ACC112 (cell line): ENCODE measurements at regions not wholly inside any gene's neighbourhood (a gene's known extent, or its start where the extent isn't known, plus 50 kb on each side); places are given as distances from the start of the nearest gene placed in this dataset.

Source experiments
- H2AFZ ChIP-seq: fragments of 200-600 bp; sonication (generic); one replicate; pipeline ENCODE4 v1.6.0; 2017; ENCODE audit warnings: antibody characterized with exemption, low read length; ENCODE audit not compliant: unreplicated experiment
- H3K27ac ChIP-seq: fragments of 200-600 bp; sonication (generic); 2 replicates; pipeline ENCODE4 v1.5.1; 2014; ENCODE audit warnings: low read depth, mild to moderate bottlenecking, antibody characterized with exemption, low read length, moderate library complexity
- H3K27me3 ChIP-seq: fragments of 200-600 bp; sonication (generic); 2 replicates; pipeline ENCODE4 v1.6.1; 2014; ENCODE audit warnings: mild to moderate bottlenecking, antibody characterized with exemption, low read length, moderate library complexity, mixed read lengths; ENCODE audit not compliant: insufficient read depth
- H3K36me3 ChIP-seq: fragments of 200-600 bp; sonication (generic); 2 replicates; pipeline ENCODE4 v1.6.1; 2016; ENCODE audit warnings: mild to moderate bottlenecking, antibody characterized with exemption, low read length, moderate library complexity, mixed read lengths; ENCODE audit not compliant: insufficient read depth
- H3K4me1 ChIP-seq: fragments of 200-600 bp; sonication (generic); one replicate; pipeline ENCODE4 v1.6.1; 2016; ENCODE audit warnings: low read length, mixed read lengths; ENCODE audit not compliant: insufficient read depth, unreplicated experiment, control insufficient read depth
- H3K4me3 ChIP-seq: fragments of 200-600 bp; sonication (generic); 2 replicates; pipeline ENCODE4 v1.5.1; 2014; ENCODE audit warnings: mild to moderate bottlenecking, low read depth, low read length
- H3K79me2 ChIP-seq: fragments of 200-600 bp; sonication (generic); one replicate; pipeline ENCODE4 v1.6.0; 2016; ENCODE audit warnings: low read length; ENCODE audit not compliant: control insufficient read depth, unreplicated experiment, insufficient read depth

GRCh38 chr2:217387776-217388387 is 528.0 kb upstream of the TNP1 start:
- Histone ChIP-seq H2AFZ (no peak overlapping the region), H3K27ac (no peak overlapping the region), H3K27me3 (peaks cover 18% of the 10 kb centered on the region), H3K4me1 (no peaks in the 10 kb centered on the region), H3K79me2 (no peaks in the 10 kb centered on the region), H3K36me3 (no peaks in the 10 kb centered on the region), H3K4me3 (no peak overlapping the region)

GRCh38 chr2:217386041-217386440 is 526.2 kb upstream of the TNP1 start:
- H3K36me3 ChIP-seq, result no peaks in the 10 kb centered on the region
- H3K4me1 ChIP-seq, result no peaks in the 10 kb centered on the region
- H3K4me3 ChIP-seq, result no peak overlapping the region
- no peak overlapping the region for H3K27ac ChIP-seq
- no peak overlapping the region for H2AFZ ChIP-seq
- H3K79me2 ChIP-seq, result no peaks in the 10 kb centered on the region
- H3K27me3 ChIP-seq, result peaks cover 18% of the 10 kb centered on the region

- H3K4me1 ChIP-seq, result no peaks in the 10 kb centered on the region
- no peak overlapping the region for H3K4me3 ChIP-seq
- H3K36me3 ChIP-seq, result no peaks in the 10 kb centered on the region
- no peak overlapping the region for H2AFZ ChIP-seq
- no peaks in the 10 kb centered on the region for H3K79me2 ChIP-seq
- no peak overlapping the region for H3K27ac ChIP-seq
- H3K27me3 ChIP-seq, result peaks cover 18% of the 10 kb centered on the region
Measured at GRCh38 chr2:217383620-217384019, 523.8 kb upstream of the TNP1 start.

GRCh38 chr2:217382794-217383193 is 522.9 kb upstream of the TNP1 start:
- peaks cover 18% of the 10 kb centered on the region for H3K27me3 ChIP-seq
- no peak overlapping the region for H2AFZ ChIP-seq
- no peak overlapping the region for H3K27ac ChIP-seq
- H3K4me3 ChIP-seq, result no peak overlapping the region
- H3K4me1 ChIP-seq, result no peaks in the 10 kb centered on the region
- no peaks in the 10 kb centered on the region for H3K79me2 ChIP-seq
- no peaks in the 10 kb centered on the region for H3K36me3 ChIP-seq

GRCh38 chr2:217379807-217380206 is 519.9 kb upstream of the TNP1 start:
- Histone ChIP-seq H2AFZ (no peak overlapping the region), H3K4me3 (no peak overlapping the region), H3K79me2 (no peaks in the 10 kb centered on the region)

GRCh38 chr2:217372794-217373193 is 512.9 kb upstream of the TNP1 start:
- no peak overlapping the region for H3K27ac ChIP-seq
- H3K36me3 ChIP-seq, result no peaks in the 10 kb centered on the region
- H3K4me3 ChIP-seq, result no peak overlapping the region
- H3K79me2 ChIP-seq, result no peaks in the 10 kb centered on the region
- no peaks in the 10 kb centered on the region for H3K4me1 ChIP-seq
- H2AFZ ChIP-seq, result no peak overlapping the region
- H3K27me3 ChIP-seq, result 0 out of 2 replicates have a peak, but pooled peaks cover 2% of the 10 kb centered on the region

More at GRCh38 chr2:217379807-217380206, 519.9 kb upstream of the TNP1 start:
- Histone ChIP-seq H3K36me3 (no peaks in the 10 kb centered on the region), H3K4me1 (no peaks in the 10 kb centered on the region), H3K27ac (no peak overlapping the region), H3K27me3 (peaks cover 8% of the 10 kb centered on the region; the same call in 1 of the 2 replicates)

GRCh38 chr2:217371781-217372213 is 511.9 kb upstream of the TNP1 start:
- Histone ChIP-seq H3K27me3 (no peaks in the 10 kb centered on the region), H2AFZ (no peak overlapping the region), H3K79me2 (no peaks in the 10 kb centered on the region), H3K4me3 (no peak overlapping the region), H3K4me1 (no peaks in the 10 kb centered on the region), H3K27ac (no peak overlapping the region), H3K36me3 (no peaks in the 10 kb centered on the region)

GRCh38 chr2:217370391-217370790 is 510.5 kb upstream of the TNP1 start:
- H3K27ac ChIP-seq, result no peak overlapping the region
- no peaks in the 10 kb centered on the region for H3K27me3 ChIP-seq
- H3K36me3 ChIP-seq, result no peaks in the 10 kb centered on the region
- no peaks in the 10 kb centered on the region for H3K79me2 ChIP-seq
- H2AFZ ChIP-seq, result no peak overlapping the region
- no peaks in the 10 kb centered on the region for H3K4me1 ChIP-seq
- H3K4me3 ChIP-seq, result no peak overlapping the region

GRCh38 chr2:217367464-217367863 is 507.6 kb upstream of the TNP1 start:
- H3K27me3 ChIP-seq, result no peaks in the 10 kb centered on the region
- H3K79me2 ChIP-seq, result no peaks in the 10 kb centered on the region
- no peaks in the 10 kb centered on the region for H3K36me3 ChIP-seq
- no peak overlapping the region for H2AFZ ChIP-seq
- no peak overlapping the region for H3K27ac ChIP-seq
- no peaks in the 10 kb centered on the region for H3K4me1 ChIP-seq
- no peak overlapping the region for H3K4me3 ChIP-seq

GRCh38 chr2:217366966-217367365 is 507.1 kb upstream of the TNP1 start:
- no peaks in the 10 kb centered on the region for H3K79me2 ChIP-seq
- H2AFZ ChIP-seq, result no peak overlapping the region
- H3K36me3 ChIP-seq, result no peaks in the 10 kb centered on the region
- no peak overlapping the region for H3K4me3 ChIP-seq
- no peaks in the 10 kb centered on the region for H3K27me3 ChIP-seq
- no peaks in the 10 kb centered on the region for H3K4me1 ChIP-seq
- no peak overlapping the region for H3K27ac ChIP-seq

GRCh38 chr2:217366266-217366895 is 506.5 kb upstream of the TNP1 start:
- H3K36me3 ChIP-seq, result no peaks in the 10 kb centered on the region
- H3K27ac ChIP-seq, result no peak overlapping the region
- H3K79me2 ChIP-seq, result no peaks in the 10 kb centered on the region
- peaks cover 5% of the 10 kb centered on the region for H3K4me1 ChIP-seq
- H3K27me3 ChIP-seq, result no peaks in the 10 kb centered on the region
- no peak overlapping the region for H3K4me3 ChIP-seq
- H2AFZ ChIP-seq, result no peak overlapping the region
